Kidney epithelial cell (primary cell): ENCODE measurements at regions not wholly inside any gene's neighbourhood (a gene's known extent, or its start where the extent isn't known, plus 50 kb on each side); places are given as distances from the start of the nearest gene placed in this dataset.
"Not testable (repeated sequence)": the region's sequence is repeated elsewhere in the genome, so short reads cannot be mapped to it uniquely, and the experiment has no call there.

ENCODE experiments used
- DNase-seq: peaks from one replicate; pipeline ENCODE4 v3.0.0-alpha.2; 2010; ENCODE audit warnings: low read depth
- H3K27me3 ChIP-seq: 2 replicates; pipeline ENCODE4 v1.6.0; 2011; ENCODE audit warnings: low read length; ENCODE audit not compliant: control insufficient read depth, insufficient read depth
- H3K36me3 ChIP-seq: 2 replicates; pipeline ENCODE4 v1.5.1; 2011; ENCODE audit warnings: low read length; ENCODE audit not compliant: control insufficient read depth, insufficient read depth
- H3K4me3 ChIP-seq: 2 replicates; pipeline ENCODE4 v1.5.1; 2011; ENCODE audit warnings: low read depth, mild to moderate bottlenecking, control low read depth, low read length
- TF ChIP-seq, protein P1 (sequence below): IDR thresholded peaks from 2 replicates; pipeline ENCODE4 v1.5.1; 2011; ENCODE audit warnings: mild to moderate bottlenecking, moderate library complexity, low read length, control low read depth, inconsistent platforms; ENCODE audit not compliant: insufficient read depth, poor library complexity, severe bottlenecking

DNA sequence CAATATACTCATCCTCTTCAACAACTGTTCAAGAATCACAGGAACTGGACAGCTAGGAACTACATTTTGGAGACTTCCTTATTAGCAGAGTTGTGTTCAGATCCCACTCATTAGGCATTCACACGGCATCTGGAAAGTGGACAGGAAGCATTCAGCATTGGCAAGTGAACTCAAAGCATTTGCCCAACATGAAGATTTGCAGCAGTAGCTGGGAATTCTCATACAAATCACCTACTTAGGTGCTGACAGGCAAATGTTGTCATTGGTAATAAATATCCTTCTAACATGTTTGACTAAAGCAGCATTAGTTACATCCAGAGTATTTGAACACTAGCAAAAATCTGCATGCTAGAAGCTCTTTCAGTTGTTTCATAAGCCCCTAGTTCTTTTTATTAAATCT lies 350.8 kb downstream of the PTH2R start:
- no peaks in the 10 kb centered on the region for H3K27me3 ChIP-seq
- DNase-seq: no peak
- no peak overlapping the region for H3K4me3 ChIP-seq
- TF ChIP-seq, protein P1, sequence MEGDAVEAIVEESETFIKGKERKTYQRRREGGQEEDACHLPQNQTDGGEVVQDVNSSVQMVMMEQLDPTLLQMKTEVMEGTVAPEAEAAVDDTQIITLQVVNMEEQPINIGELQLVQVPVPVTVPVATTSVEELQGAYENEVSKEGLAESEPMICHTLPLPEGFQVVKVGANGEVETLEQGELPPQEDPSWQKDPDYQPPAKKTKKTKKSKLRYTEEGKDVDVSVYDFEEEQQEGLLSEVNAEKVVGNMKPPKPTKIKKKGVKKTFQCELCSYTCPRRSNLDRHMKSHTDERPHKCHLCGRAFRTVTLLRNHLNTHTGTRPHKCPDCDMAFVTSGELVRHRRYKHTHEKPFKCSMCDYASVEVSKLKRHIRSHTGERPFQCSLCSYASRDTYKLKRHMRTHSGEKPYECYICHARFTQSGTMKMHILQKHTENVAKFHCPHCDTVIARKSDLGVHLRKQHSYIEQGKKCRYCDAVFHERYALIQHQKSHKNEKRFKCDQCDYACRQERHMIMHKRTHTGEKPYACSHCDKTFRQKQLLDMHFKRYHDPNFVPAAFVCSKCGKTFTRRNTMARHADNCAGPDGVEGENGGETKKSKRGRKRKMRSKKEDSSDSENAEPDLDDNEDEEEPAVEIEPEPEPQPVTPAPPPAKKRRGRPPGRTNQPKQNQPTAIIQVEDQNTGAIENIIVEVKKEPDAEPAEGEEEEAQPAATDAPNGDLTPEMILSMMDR: no peak
- H3K36me3 ChIP-seq: no peaks in the 10 kb centered on the region

DNA sequence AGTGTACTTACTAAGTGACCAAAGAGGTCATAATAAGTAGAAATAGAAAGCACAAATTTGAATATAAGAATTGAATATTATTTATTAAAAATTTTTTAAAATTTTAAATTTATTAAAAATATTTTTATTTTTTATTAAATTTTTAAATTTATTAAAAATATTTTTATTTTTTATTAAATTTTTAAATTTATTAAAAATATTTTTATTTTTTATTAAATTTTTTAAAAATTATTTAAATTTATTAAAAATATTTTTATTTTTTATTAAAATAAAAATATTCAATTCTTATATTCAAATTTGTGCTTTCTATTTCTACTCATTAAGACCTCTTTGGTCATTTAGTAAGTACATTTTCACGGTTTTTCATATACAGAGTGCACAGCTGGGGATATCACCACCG lies 366.5 kb downstream of the PTH2R start:
- not testable (repeated sequence) for H3K4me3 ChIP-seq, H3K27me3 ChIP-seq, H3K36me3 ChIP-seq, DNase-seq

DNA sequence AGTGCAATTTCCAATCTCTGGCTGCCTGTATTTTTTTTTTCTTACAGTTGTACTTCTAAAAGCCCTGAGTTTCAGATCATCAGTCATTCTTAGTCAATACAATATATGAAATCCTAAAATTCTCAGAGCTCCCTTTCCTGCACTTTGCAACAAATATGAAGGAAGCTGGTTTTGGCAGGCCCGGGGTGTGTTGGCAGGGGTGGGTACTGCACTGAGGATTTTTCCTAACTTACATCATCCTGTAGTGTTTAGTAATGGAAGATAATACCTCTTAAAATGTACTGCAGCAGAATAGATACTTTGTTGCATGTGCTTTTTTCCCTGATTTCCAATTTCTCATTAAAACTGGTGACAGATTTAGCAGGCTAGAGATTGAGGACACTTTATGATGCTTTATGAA lies 374.6 kb downstream of the PTH2R start:
- Histone ChIP-seq H3K4me3 (no peak overlapping the region), H3K27me3 (no peaks in the 10 kb centered on the region), H3K36me3 (no peaks in the 10 kb centered on the region)
- no peak for DNase-seq
- TF ChIP-seq, protein P1: no peak

DNA sequence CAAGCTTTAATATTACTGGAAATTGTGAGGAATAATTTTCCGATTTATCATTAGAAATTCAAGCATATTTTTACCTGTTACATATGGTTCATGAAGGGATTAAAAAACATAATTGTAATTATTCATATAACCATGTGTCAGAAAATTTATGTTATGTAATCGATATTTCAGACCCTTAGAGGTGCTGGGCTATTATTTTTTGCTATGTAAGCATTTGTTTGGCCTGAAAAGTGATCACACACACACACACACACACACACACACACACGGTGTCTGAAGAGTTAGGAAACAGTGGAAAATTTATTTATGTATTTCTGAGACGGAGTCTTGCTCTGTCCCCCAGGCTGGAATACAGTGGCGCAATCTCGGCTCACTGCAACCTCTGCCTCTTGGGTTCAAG lies 375.5 kb downstream of the PTH2R start:
- Histone ChIP-seq H3K27me3 (no peaks in the 10 kb centered on the region), H3K4me3 (no peak overlapping the region), H3K36me3 (no peaks in the 10 kb centered on the region)
- DNase-seq: no peak
- TF ChIP-seq, protein P1: no peak

DNA sequence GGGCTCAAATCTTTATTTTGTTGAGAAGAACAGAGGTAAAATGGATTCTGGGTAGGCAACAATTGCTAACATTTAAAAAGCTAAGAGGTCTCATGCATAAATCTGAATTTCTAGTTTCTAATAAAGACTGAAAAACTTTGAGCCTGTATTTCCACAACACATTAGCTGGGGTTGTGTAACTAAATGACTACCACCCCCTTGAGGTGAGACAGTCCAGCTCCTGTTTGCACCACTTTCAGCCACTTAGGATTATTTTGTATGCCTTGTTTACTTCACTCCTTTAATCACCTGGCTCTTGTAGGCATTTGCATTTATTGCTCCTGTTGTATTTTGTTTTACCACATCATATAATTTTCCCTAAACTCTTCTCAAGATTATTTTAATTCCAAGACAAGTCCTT lies 376.6 kb downstream of the PTH2R start:
- Histone ChIP-seq H3K36me3 (no peaks in the 10 kb centered on the region), H3K27me3 (no peaks in the 10 kb centered on the region), H3K4me3 (no peak overlapping the region)
- TF ChIP-seq, protein P1: peak; percentile 17
- DNase-seq: no peak

DNA sequence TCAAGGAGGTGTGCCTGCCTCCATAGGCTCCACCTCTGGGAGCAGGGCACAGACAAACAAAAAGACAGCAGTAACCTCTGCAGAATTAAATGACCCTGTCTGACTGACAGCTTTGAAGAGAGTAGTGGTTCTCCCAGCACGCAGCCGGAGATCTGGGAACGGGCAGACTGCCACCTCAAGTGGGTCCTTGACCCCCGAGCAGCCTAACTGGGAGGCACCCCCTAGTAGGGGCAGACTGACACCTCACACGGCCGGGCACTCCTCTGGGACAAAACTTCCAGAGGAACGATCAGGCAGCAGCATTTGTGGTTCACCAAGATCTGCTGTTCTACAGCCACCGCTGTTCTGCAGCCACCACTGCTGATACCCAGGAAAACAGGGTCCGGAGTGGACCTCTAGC lies 378.2 kb downstream of the PTH2R start:
- H3K36me3 ChIP-seq, H3K4me3 ChIP-seq, DNase-seq, H3K27me3 ChIP-seq: not testable (repeated sequence)

DNA sequence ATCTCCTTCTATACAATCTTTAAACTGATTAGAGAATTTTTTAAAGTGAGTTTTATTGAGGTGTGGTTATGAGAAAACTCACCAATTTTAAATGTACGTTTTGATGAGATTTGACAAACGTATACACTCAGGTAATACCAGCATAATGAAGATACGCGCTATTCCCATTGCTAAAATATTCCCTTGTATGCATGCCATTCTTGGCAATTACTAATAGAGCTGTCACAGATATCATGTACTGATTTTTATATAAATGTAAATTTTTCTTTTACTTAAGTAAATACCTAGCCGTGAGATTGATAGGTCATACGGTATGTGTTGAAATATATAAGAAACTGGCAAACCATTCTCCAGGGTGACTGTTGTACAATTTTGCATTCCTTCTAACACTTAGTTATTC lies 384.7 kb downstream of the PTH2R start:
- no peak overlapping the region for H3K4me3 ChIP-seq
- no peak for DNase-seq
- no peaks in the 10 kb centered on the region for H3K27me3 ChIP-seq
- TF ChIP-seq, protein P1: no peak
- H3K36me3 ChIP-seq: no peaks in the 10 kb centered on the region
